Fibroblast of lung (primary cell): ENCODE measurements at regions not wholly inside any gene's neighbourhood (a gene's known extent, or its start where the extent isn't known, plus 50 kb on each side); places are given as distances from the start of the nearest gene placed in this dataset.

ENCODE experiments used
- DNase-seq, 2 donors: peaks; one replicate each; pipeline versions ENCODE4 v3.0.0 to v3.0.0-alpha.2; 2010; ENCODE audit warnings: low read depth in 2 of 2
- H2AFZ ChIP-seq: 2 replicates; pipeline ENCODE4 v1.5.1; 2012; ENCODE audit warnings: low read length, control low read depth, inconsistent platforms
- H3K27ac ChIP-seq: 2 replicates; pipeline ENCODE4 v1.5.1; 2011; ENCODE audit warnings: low read length, control low read depth; ENCODE audit not compliant: insufficient read depth
- H3K27me3 ChIP-seq: 2 replicates; pipeline ENCODE4 v1.5.1; 2011; ENCODE audit warnings: mild to moderate bottlenecking, low read length; ENCODE audit not compliant: control insufficient read depth, insufficient read depth
- H3K36me3 ChIP-seq: 2 replicates; pipeline ENCODE4 v1.5.1; 2011; ENCODE audit warnings: low read length; ENCODE audit not compliant: control insufficient read depth, insufficient read depth
- H3K4me1 ChIP-seq: 2 replicates; pipeline ENCODE4 v1.5.1; 2011; ENCODE audit warnings: low read length; ENCODE audit not compliant: control insufficient read depth, insufficient read depth; ENCODE audit errors: extremely low read depth
- H3K4me2 ChIP-seq: 2 replicates; pipeline ENCODE4 v1.5.1; 2011; ENCODE audit warnings: low read length, control low read depth; ENCODE audit not compliant: insufficient read depth; ENCODE audit errors: extremely low read depth
- H3K4me3 ChIP-seq, 4 experiments: fragments of 200-600 bp in 1 of 4; sonication (generic) in 1 of 4; replicated peaks in 1 of 4; 2 replicates each; pipeline ENCODE4 v1.5.1; 2011 to 2016; ENCODE audit warnings: low read length in 4 of 4, low read depth in 3 of 4, mild to moderate bottlenecking in 3 of 4, control low read depth in 2 of 4, inconsistent platforms in 1 of 4, mixed read lengths in 1 of 4; ENCODE audit not compliant: insufficient read depth in 1 of 4; ENCODE audit errors: control extremely low read depth in 1 of 4
- H3K79me2 ChIP-seq: 2 replicates; pipeline ENCODE4 v1.5.1; 2012; ENCODE audit warnings: mild to moderate bottlenecking, low read length, inconsistent platforms; ENCODE audit not compliant: control insufficient read depth, insufficient read depth
- H3K9ac ChIP-seq: 2 replicates; pipeline ENCODE4 v1.5.1; 2011; ENCODE audit warnings: mild to moderate bottlenecking, low read length, control low read depth; ENCODE audit not compliant: insufficient read depth
- H3K9me3 ChIP-seq: 2 replicates; pipeline ENCODE4 v1.5.1; 2012; ENCODE audit warnings: low read depth, low read length; ENCODE audit not compliant: control insufficient read depth, insufficient read depth
- H4K20me1 ChIP-seq: 2 replicates; pipeline ENCODE4 v1.5.1; 2011; ENCODE audit warnings: low read length; ENCODE audit not compliant: control insufficient read depth, insufficient read depth; ENCODE audit errors: extremely low read depth
- CTCF ChIP-seq, 2 donors: IDR thresholded peaks in 1 of 2; conservative IDR thresholded peaks in 1 of 2; 1 replicate in 1 of 2; 2 replicates in 1 of 2; pipeline ENCODE4 v1.5.1; 2011 to 2012; ENCODE audit warnings: low read length in 2 of 2, control low read depth in 1 of 2, inconsistent platforms in 1 of 2, low read depth in 1 of 2, mild to moderate bottlenecking in 1 of 2
- EZH2 ChIP-seq: IDR thresholded peaks from 2 replicates; pipeline ENCODE4 v1.5.1; 2012; ENCODE audit warnings: low read length, control low read depth, mild to moderate bottlenecking; ENCODE audit errors: missing control alignments

GRCh38 chr2:217166241-217166850 lies 306.5 kb upstream of the TNP1 start:
- no peaks in the 10 kb centered on the region for H3K79me2 ChIP-seq
- H4K20me1 ChIP-seq: no peaks in the 10 kb centered on the region
- no peak overlapping the region for H3K9ac ChIP-seq
- no peaks in the 10 kb centered on the region for H3K27me3 ChIP-seq
- DNase-seq: peak; percentile 57 to 81
- TF ChIP-seq CTCF (conservative IDR thresholded peaks at IDR 0.05 in 1 of 2, IDR thresholded peaks at IDR 0.05 in 1 of 2; ENCODE audit: low read depth in 1 of 2, low read length in 2 of 2): peak; percentile 50 to 64
- TF ChIP-seq EZH2: no peak
- H2AFZ ChIP-seq: no peak overlapping the region
- no peak overlapping the region for H3K4me3 ChIP-seq
- no peaks in the 10 kb centered on the region for H3K9me3 ChIP-seq
- H3K36me3 ChIP-seq: no peaks in the 10 kb centered on the region
- H3K4me2 ChIP-seq: no peak overlapping the region
- H3K4me1 ChIP-seq: peaks cover 5% of the 10 kb centered on the region
- H3K27ac ChIP-seq: no peak overlapping the region

GRCh38 chr2:217165547-217165946 lies 305.7 kb upstream of the TNP1 start:
- Histone ChIP-seq H3K4me3 (no peak overlapping the region), H3K9me3 (no peaks in the 10 kb centered on the region), H3K36me3 (no peaks in the 10 kb centered on the region), H2AFZ (no peak overlapping the region), H3K79me2 (no peaks in the 10 kb centered on the region), H3K27me3 (no peaks in the 10 kb centered on the region), H3K4me2 (no peak overlapping the region), H4K20me1 (no peaks in the 10 kb centered on the region), H3K9ac (no peak overlapping the region), H3K4me1 (peaks cover 5% of the 10 kb centered on the region), H3K27ac (no peak overlapping the region)
- DNase-seq: no peak
- TF ChIP-seq CTCF (conservative IDR thresholded peaks at IDR 0.05 in 1 of 2, IDR thresholded peaks at IDR 0.05 in 1 of 2; ENCODE audit: low read depth in 1 of 2, low read length in 2 of 2) (no peak), EZH2 (no peak)

GRCh38 chr2:217163987-217164386 lies 304.1 kb upstream of the TNP1 start:
- Histone ChIP-seq H3K27ac (no peak overlapping the region), H3K9me3 (no peaks in the 10 kb centered on the region), H3K36me3 (no peaks in the 10 kb centered on the region), H3K9ac (no peak overlapping the region), H3K79me2 (no peaks in the 10 kb centered on the region), H3K4me3 (no peak overlapping the region), H3K4me1 (peaks cover 5% of the 10 kb centered on the region), H3K27me3 (no peaks in the 10 kb centered on the region), H3K4me2 (no peak overlapping the region), H4K20me1 (no peaks in the 10 kb centered on the region), H2AFZ (no peak overlapping the region)
- TF ChIP-seq EZH2 (no peak), CTCF (conservative IDR thresholded peaks at IDR 0.05 in 1 of 2, IDR thresholded peaks at IDR 0.05 in 1 of 2; ENCODE audit: low read depth in 1 of 2, low read length in 2 of 2) (no peak)
- DNase-seq: peak in 1 of 2 donors; percentile 23
